Body of pancreas (tissue), 4 donors: ENCODE measurements at regions not wholly inside any gene's neighbourhood (a gene's known extent, or its start where the extent isn't known, plus 50 kb on each side); places are given as distances from the start of the nearest gene placed in this dataset.

Experiments
- CTCF ChIP-seq, 7 experiments: fragments of 450-650 bp in 4 of 7; fragments of 200-600 bp in 3 of 7; sonication (generic) in 3 of 7; IDR thresholded peaks; one replicate each; pipeline ENCODE4 v1.5.1; 2016 to 2019; ENCODE audit warnings: antibody characterized with exemption in 7 of 7
- POLR2A ChIP-seq, 3 donors: fragments of 450-650 bp; IDR thresholded peaks; one replicate each; pipeline ENCODE4 v1.6.1; 2016; ENCODE audit warnings: antibody characterized with exemption in 3 of 3, mild to moderate bottlenecking in 2 of 3

GRCh38 chr20:59461526-59461925 lies 142.8 kb upstream of the PHACTR3 start:
- no peak for TF ChIP-seq POLR2A (IDR thresholded peaks at IDR 0.05)
- no peak for TF ChIP-seq CTCF (IDR thresholded peaks at IDR 0.05)
